ENCODE measurements at regions not wholly inside any gene's neighbourhood (a gene's known extent, or its start where the extent isn't known, plus 50 kb on each side); places are given as distances from the start of the nearest gene placed in this dataset.
"Not testable (repeated sequence)": the region's sequence is repeated elsewhere in the genome, so short reads cannot be mapped to it uniquely, and the experiment has no call there.

- H3K4me3 ChIP-seq (ENCODE audit: low read depth in 1 of 3, low read length in 3 of 3); H3K27me3 ChIP-seq (ENCODE audit: control insufficient read depth in 4 of 4, insufficient read depth in 4 of 4, low read length in 3 of 4); H3K9me3 ChIP-seq (ENCODE audit: control insufficient read depth in 4 of 4, low read length in 3 of 4); H3K36me3 ChIP-seq (ENCODE audit: control insufficient read depth in 4 of 4, insufficient read depth in 3 of 4, low read depth in 1 of 4, low read length in 3 of 4); H3K9ac ChIP-seq (ENCODE audit: low read depth in 1 of 2, low read length in 2 of 2); DNase-seq (ENCODE audit: low spot score); H3K4me1 ChIP-seq (ENCODE audit: control insufficient read depth in 4 of 4, insufficient read depth in 4 of 4, low read length in 3 of 4); H3K27ac ChIP-seq (ENCODE audit: low read depth in 1 of 2, low read length in 2 of 2): not testable (repeated sequence)
- 92% methylated on average over 3 of the region's 3 CpGs for WGBS
These were observed 230.2 kb downstream of the OPA1 start for GRCh38 chr3:193823213-193823605.

- TF ChIP-seq NR2F2 (IDR thresholded peaks at IDR 0.05) (no peak), CTCF (IDR thresholded peaks at IDR 0.05; ENCODE audit: low read depth, low read length, missing input control) (no peak)
- Histone ChIP-seq H3K9ac (ENCODE audit: low read depth in 1 of 2, low read length in 2 of 2) (no peak overlapping the region), H3K4me3 (ENCODE audit: low read depth in 1 of 3, low read length in 3 of 3) (no peak overlapping the region), H3K9me3 (ENCODE audit: control insufficient read depth in 4 of 4, low read length in 3 of 4) (no peaks in the 10 kb centered on the region), H3K27me3 (ENCODE audit: control insufficient read depth in 4 of 4, insufficient read depth in 4 of 4, low read length in 3 of 4) (no peaks in the 10 kb centered on the region), H3K27ac (ENCODE audit: low read depth in 1 of 2, low read length in 2 of 2) (no peak overlapping the region), H3K4me1 (ENCODE audit: control insufficient read depth in 4 of 4, insufficient read depth in 4 of 4, low read length in 3 of 4) (peaks cover 0 to 2% (median 0%) of the 10 kb centered on the region in 4 donors), H3K36me3 (ENCODE audit: control insufficient read depth in 4 of 4, insufficient read depth in 3 of 4, low read depth in 1 of 4, low read length in 3 of 4) (no peaks in the 10 kb centered on the region)
- DNase-seq (ENCODE audit: low spot score), result no peak
These were observed 231.4 kb downstream of the OPA1 start for GRCh38 chr3:193824365-193824764.

- DNase-seq (ENCODE audit: low spot score), result no peak
- H3K27ac ChIP-seq (ENCODE audit: low read depth in 1 of 2, low read length in 2 of 2), result no peak overlapping the region
- H3K36me3 ChIP-seq (ENCODE audit: control insufficient read depth in 4 of 4, insufficient read depth in 3 of 4, low read depth in 1 of 4, low read length in 3 of 4), result no peaks in the 10 kb centered on the region
- H3K4me1 ChIP-seq (ENCODE audit: control insufficient read depth in 4 of 4, insufficient read depth in 4 of 4, low read length in 3 of 4), result peaks cover 0 to 2% (median 0%) of the 10 kb centered on the region in 4 donors
- WGBS, result 86% methylated on average over 6 of the region's 6 CpGs
- H3K4me3 ChIP-seq (ENCODE audit: low read depth in 1 of 3, low read length in 3 of 3), result no peak overlapping the region
- no peak for TF ChIP-seq REST (IDR thresholded peaks at IDR 0.05)
- no peak for TF ChIP-seq TAF1 (conservative IDR thresholded peaks at IDR 0.05)
- TF ChIP-seq EGR1 (IDR thresholded peaks at IDR 0.05; ENCODE audit: low read depth in 2 of 2), result no peak
- TF ChIP-seq ATF3 (IDR thresholded peaks at IDR 0.05), result no peak
- no peaks in the 10 kb centered on the region for H3K9me3 ChIP-seq (ENCODE audit: control insufficient read depth in 4 of 4, low read length in 3 of 4)
- H3K27me3 ChIP-seq (ENCODE audit: control insufficient read depth in 4 of 4, insufficient read depth in 4 of 4, low read length in 3 of 4), result no peaks in the 10 kb centered on the region
- no peak overlapping the region for H3K9ac ChIP-seq (ENCODE audit: low read depth in 1 of 2, low read length in 2 of 2)
These were observed 232.6 kb downstream of the OPA1 start for GRCh38 chr3:193825617-193826016.

GRCh38 chr3:193826159-193826795, 233.3 kb downstream of the OPA1 start:
- Histone ChIP-seq H3K9me3 (ENCODE audit: control insufficient read depth in 4 of 4, low read length in 3 of 4) (no peaks in the 10 kb centered on the region), H3K36me3 (ENCODE audit: control insufficient read depth in 4 of 4, insufficient read depth in 3 of 4, low read depth in 1 of 4, low read length in 3 of 4) (no peaks in the 10 kb centered on the region), H3K4me3 (ENCODE audit: low read depth in 1 of 3, low read length in 3 of 3) (no peak overlapping the region), H3K27ac (ENCODE audit: low read depth in 1 of 2, low read length in 2 of 2) (no peak overlapping the region), H3K9ac (ENCODE audit: low read depth in 1 of 2, low read length in 2 of 2) (no peak overlapping the region), H3K27me3 (ENCODE audit: control insufficient read depth in 4 of 4, insufficient read depth in 4 of 4, low read length in 3 of 4) (no peaks in the 10 kb centered on the region), H3K4me1 (ENCODE audit: control insufficient read depth in 4 of 4, insufficient read depth in 4 of 4, low read length in 3 of 4) (peaks cover 0 to 2% (median 0%) of the 10 kb centered on the region in 4 donors)
- DNase-seq (ENCODE audit: low spot score), result no peak
- WGBS, result 83% methylated on average over 12 of the region's 12 CpGs
- TF ChIP-seq MAX (IDR thresholded peaks at IDR 0.05), result no peak
- TF ChIP-seq RXRA (IDR thresholded peaks at IDR 0.05), result no peak
- no peak for TF ChIP-seq YY1 (IDR thresholded peaks at IDR 0.05)
- TF ChIP-seq HNF4A (conservative IDR thresholded peaks at IDR 0.05), result no peak

Measured in liver (tissue), 8 donors.